Spleen (tissue), 7 donors: ENCODE measurements at regions not wholly inside any gene's neighbourhood (a gene's known extent, or its start where the extent isn't known, plus 50 kb on each side); places are given as distances from the start of the nearest gene placed in this dataset.
"Not testable (repeated sequence)": the region's sequence is repeated elsewhere in the genome, so short reads cannot be mapped to it uniquely, and the experiment has no call there.

Experiments used
- POLR2A ChIP-seq, 3 donors: fragments of 450-650 bp; IDR thresholded peaks; one replicate each; pipeline ENCODE4 v1.5.1; 2017; ENCODE audit warnings: antibody characterized with exemption in 3 of 3, mild to moderate bottlenecking in 1 of 3
- POLR2AphosphoS5 ChIP-seq, 3 donors: sonication (generic); formaldehyde crosslinking; IDR thresholded peaks; one replicate each; pipeline ENCODE4 v1.5.1; 2017; ENCODE audit warnings: antibody characterized with exemption in 3 of 3
- TF ChIP-seq, protein P1 (sequence below), 11 experiments: fragments of 200-600 bp in 7 of 11; fragments of 450-650 bp in 4 of 11; sonication (generic) in 4 of 11; IDR thresholded peaks in 8 of 11; conservative IDR thresholded peaks in 3 of 11; 1 replicate in 7 of 11; 2 replicates in 4 of 11; pipeline versions ENCODE4 v1.4.0 to v1.8.0; 2016 to 2021; ENCODE audit warnings: antibody characterized with exemption in 11 of 11, inconsistent platforms in 4 of 11, mild to moderate bottlenecking in 1 of 11
- donor health status: DM: no; HTN: no; CAD: no; lungs with moderate emphysema.
- donor health status: DM: no; HTN: no; CAD: no.
- donor health status: DM: no; HTN: no; CAD: no.

DNA sequence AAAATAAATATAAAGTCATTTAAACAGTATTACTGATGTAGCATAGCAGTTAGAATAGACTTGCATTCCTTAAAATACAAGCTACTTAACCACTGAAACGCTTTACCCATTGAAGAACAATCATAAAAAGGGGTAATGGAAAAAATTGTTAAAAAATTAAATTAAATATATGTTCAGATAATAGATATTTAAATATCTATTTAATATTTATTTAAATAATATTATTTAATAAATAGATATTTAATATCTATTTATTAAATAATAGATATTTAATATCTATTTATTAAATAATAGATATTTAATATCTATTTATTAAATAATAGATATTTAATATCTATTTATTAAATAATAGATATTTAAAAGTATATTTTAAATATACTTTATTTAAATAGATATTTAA is 2410.5 kb downstream of the PCDH7 start:
- TF ChIP-seq, protein P1, sequence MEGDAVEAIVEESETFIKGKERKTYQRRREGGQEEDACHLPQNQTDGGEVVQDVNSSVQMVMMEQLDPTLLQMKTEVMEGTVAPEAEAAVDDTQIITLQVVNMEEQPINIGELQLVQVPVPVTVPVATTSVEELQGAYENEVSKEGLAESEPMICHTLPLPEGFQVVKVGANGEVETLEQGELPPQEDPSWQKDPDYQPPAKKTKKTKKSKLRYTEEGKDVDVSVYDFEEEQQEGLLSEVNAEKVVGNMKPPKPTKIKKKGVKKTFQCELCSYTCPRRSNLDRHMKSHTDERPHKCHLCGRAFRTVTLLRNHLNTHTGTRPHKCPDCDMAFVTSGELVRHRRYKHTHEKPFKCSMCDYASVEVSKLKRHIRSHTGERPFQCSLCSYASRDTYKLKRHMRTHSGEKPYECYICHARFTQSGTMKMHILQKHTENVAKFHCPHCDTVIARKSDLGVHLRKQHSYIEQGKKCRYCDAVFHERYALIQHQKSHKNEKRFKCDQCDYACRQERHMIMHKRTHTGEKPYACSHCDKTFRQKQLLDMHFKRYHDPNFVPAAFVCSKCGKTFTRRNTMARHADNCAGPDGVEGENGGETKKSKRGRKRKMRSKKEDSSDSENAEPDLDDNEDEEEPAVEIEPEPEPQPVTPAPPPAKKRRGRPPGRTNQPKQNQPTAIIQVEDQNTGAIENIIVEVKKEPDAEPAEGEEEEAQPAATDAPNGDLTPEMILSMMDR (IDR thresholded peaks at IDR 0.05 in 8 of 11, conservative IDR thresholded peaks at IDR 0.05 in 3 of 11) = not testable (repeated sequence)
- TF ChIP-seq POLR2AphosphoS5, POLR2A (IDR thresholded peaks at IDR 0.05): not testable (repeated sequence)
